Chondrocyte (in vitro differentiated cells): ENCODE measurements at regions not wholly inside any gene's neighbourhood (a gene's known extent, or its start where the extent isn't known, plus 50 kb on each side); places are given as distances from the start of the nearest gene placed in this dataset.

Experiments used
- DNase-seq: peaks from one replicate; pipeline ENCODE4 v3.0.0; 2021; ENCODE audit warnings: mixed read lengths, low spot score
- H3K27ac Mint-ChIP-seq: one replicate; pipeline ENCODE4 v1.8.0; 2021; ENCODE audit warnings: mild to moderate bottlenecking, moderate library complexity, mixed read lengths; ENCODE audit not compliant: unreplicated experiment
- H3K27me3 Mint-ChIP-seq: 2 replicates; pipeline ENCODE4 v1.8.0; 2021; ENCODE audit warnings: low read depth, mixed read lengths
- H3K36me3 Mint-ChIP-seq: 2 replicates; pipeline ENCODE4 v1.8.0; 2021; ENCODE audit warnings: low read depth, mixed read lengths
- H3K4me1 Mint-ChIP-seq: 2 replicates; pipeline ENCODE4 v1.8.0; 2021; ENCODE audit warnings: low read depth, mild to moderate bottlenecking, mixed read lengths
- H3K4me3 Mint-ChIP-seq: one replicate; pipeline ENCODE4 v1.8.0; 2021; ENCODE audit warnings: mild to moderate bottlenecking, moderate library complexity, mixed read lengths; ENCODE audit not compliant: unreplicated experiment
- H3K9me3 Mint-ChIP-seq: 2 replicates; pipeline ENCODE4 v1.8.0; 2021; ENCODE audit warnings: low read depth, mixed read lengths
- TF ChIP-seq, protein P1 (sequence below): fragments of 200-600 bp; sonication (generic); IDR thresholded peaks from 2 replicates; pipeline ENCODE4 v1.5.0; 2021; ENCODE audit warnings: antibody characterized with exemption, mild to moderate bottlenecking, moderate library complexity

DNA sequence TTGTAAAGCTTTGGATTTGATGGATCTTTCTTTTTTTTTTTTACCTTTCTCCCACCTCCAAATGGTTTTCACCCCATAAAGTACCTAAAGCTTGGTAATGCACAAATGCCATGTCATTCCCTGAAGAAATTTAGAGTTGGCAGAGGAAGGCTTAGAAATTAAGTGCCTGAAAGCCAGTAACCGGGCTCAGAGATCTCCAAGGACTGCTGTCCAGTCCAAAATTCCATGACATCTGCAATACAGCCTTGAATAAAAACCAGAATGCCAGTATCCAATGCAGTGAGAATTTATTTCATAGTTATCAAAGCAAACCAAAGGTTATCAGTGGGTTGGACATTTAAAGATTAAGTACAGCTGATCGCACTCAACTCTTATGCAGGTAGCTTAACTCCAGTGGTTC is 209.9 kb upstream of the RBBP8 start:
- no peaks in the 10 kb centered on the region for H3K27me3 Mint-ChIP-seq
- H3K27ac Mint-ChIP-seq: no peak overlapping the region
- H3K9me3 Mint-ChIP-seq: peaks cover 3% of the 10 kb centered on the region
- H3K4me3 Mint-ChIP-seq: no peak overlapping the region
- TF ChIP-seq, protein P1, sequence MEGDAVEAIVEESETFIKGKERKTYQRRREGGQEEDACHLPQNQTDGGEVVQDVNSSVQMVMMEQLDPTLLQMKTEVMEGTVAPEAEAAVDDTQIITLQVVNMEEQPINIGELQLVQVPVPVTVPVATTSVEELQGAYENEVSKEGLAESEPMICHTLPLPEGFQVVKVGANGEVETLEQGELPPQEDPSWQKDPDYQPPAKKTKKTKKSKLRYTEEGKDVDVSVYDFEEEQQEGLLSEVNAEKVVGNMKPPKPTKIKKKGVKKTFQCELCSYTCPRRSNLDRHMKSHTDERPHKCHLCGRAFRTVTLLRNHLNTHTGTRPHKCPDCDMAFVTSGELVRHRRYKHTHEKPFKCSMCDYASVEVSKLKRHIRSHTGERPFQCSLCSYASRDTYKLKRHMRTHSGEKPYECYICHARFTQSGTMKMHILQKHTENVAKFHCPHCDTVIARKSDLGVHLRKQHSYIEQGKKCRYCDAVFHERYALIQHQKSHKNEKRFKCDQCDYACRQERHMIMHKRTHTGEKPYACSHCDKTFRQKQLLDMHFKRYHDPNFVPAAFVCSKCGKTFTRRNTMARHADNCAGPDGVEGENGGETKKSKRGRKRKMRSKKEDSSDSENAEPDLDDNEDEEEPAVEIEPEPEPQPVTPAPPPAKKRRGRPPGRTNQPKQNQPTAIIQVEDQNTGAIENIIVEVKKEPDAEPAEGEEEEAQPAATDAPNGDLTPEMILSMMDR: no peak
- H3K4me1 Mint-ChIP-seq: no peaks in the 10 kb centered on the region
- no peaks in the 10 kb centered on the region for H3K36me3 Mint-ChIP-seq
- DNase-seq: no peak

DNA sequence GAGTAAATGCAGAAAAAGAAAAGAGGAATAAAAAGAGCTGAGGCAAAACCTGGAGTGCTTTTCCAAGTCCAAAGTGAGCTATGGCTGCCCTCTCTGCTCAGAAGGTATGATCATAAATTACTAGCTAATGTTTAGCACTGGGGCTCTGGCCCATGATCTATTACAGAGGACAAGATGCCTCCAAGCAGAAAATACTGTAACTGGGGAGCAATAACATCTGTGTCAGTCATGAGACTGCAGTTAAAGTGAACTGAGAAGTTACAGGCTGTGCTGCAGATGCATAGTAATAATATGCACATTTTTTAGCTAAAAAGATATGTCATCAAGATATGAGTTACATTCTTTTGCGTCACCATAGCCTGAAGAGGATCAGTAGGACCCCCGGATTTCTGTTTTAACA is 209.4 kb upstream of the RBBP8 start:
- Mint-ChIP-seq H3K27ac (no peak overlapping the region), H3K4me3 (no peak overlapping the region), H3K4me1 (no peaks in the 10 kb centered on the region), H3K27me3 (peaks cover 1% of the 10 kb centered on the region), H3K36me3 (no peaks in the 10 kb centered on the region), H3K9me3 (peaks cover 3% of the 10 kb centered on the region)
- TF ChIP-seq, protein P1: no peak
- DNase-seq: no peak

- peaks cover 3% of the 10 kb centered on the region for H3K9me3 Mint-ChIP-seq
- H3K4me1 Mint-ChIP-seq: no peaks in the 10 kb centered on the region
- peaks cover 2% of the 10 kb centered on the region for H3K27me3 Mint-ChIP-seq
- H3K27ac Mint-ChIP-seq: no peak overlapping the region
- TF ChIP-seq, protein P1: no peak
- no peaks in the 10 kb centered on the region for H3K36me3 Mint-ChIP-seq
- H3K4me3 Mint-ChIP-seq: no peak overlapping the region
- DNase-seq: no peak
These were observed 206.7 kb upstream of the RBBP8 start for GRCh38 chr18:22726469-22726868.

DNA sequence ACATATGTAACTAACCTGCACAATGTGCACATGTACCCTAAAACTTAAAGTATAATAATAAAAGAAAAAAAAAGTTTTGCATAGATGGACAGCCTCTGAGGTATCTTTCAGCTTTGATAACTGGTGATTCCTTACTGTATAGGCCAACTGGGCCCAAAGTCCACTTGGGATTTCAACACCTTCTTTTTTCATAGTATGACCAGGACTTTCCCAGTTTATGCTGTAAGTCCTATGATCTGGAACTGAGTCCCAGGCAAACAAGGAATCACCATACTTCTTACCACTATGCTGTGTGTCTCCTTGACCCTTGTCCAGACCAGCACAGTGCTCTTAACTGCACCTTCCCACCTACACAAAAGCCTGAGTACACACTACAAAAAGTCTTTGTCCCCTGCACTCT is 205.1 kb upstream of the RBBP8 start:
- H3K4me1 Mint-ChIP-seq: no peaks in the 10 kb centered on the region
- H3K4me3 Mint-ChIP-seq: no peak overlapping the region
- TF ChIP-seq, protein P1: no peak
- H3K27ac Mint-ChIP-seq: no peak overlapping the region
- peaks cover 3% of the 10 kb centered on the region for H3K9me3 Mint-ChIP-seq
- H3K27me3 Mint-ChIP-seq: peaks cover 2% of the 10 kb centered on the region
- DNase-seq: no peak
- H3K36me3 Mint-ChIP-seq: no peaks in the 10 kb centered on the region

GRCh38 chr18:22728481-22729105 is 204.5 kb upstream of the RBBP8 start:
- no peak overlapping the region for H3K27ac Mint-ChIP-seq
- no peak for DNase-seq
- no peak overlapping the region for H3K4me3 Mint-ChIP-seq
- peaks cover 2% of the 10 kb centered on the region for H3K27me3 Mint-ChIP-seq
- TF ChIP-seq, protein P1: no peak
- H3K36me3 Mint-ChIP-seq: no peaks in the 10 kb centered on the region
- H3K9me3 Mint-ChIP-seq: peaks cover 3% of the 10 kb centered on the region
- H3K4me1 Mint-ChIP-seq: no peaks in the 10 kb centered on the region
